Peyer's patch (tissue), 4 donors: ENCODE measurements at regions not wholly inside any gene's neighbourhood (a gene's known extent, or its start where the extent isn't known, plus 50 kb on each side); places are given as distances from the start of the nearest gene placed in this dataset.

ENCODE experiments used
- DNase-seq, 3 donors: peaks; one replicate each; pipeline ENCODE4 v3.0.0-alpha.2; 2017 to 2019
- H3K27ac ChIP-seq, 4 donors: fragments of 200-600 bp; sonication (generic); one replicate each; pipeline ENCODE4 v1.5.1; 2016 to 2019
- H3K27me3 ChIP-seq, 2 donors: fragments of 200-600 bp; sonication (generic); one replicate each; pipeline ENCODE4 v1.5.1; 2019
- H3K36me3 ChIP-seq, 3 donors: fragments of 200-600 bp; sonication (generic); one replicate each; pipeline ENCODE4 v1.5.1; 2016 to 2019
- H3K4me1 ChIP-seq, 4 donors: fragments of 200-600 bp; sonication (generic); one replicate each; pipeline ENCODE4 v1.5.1; 2016 to 2019
- H3K4me3 ChIP-seq, 4 donors: fragments of 200-600 bp; sonication (generic); 1 replicate in 3 of 4; 2 replicates in 1 of 4; pipeline ENCODE4 v1.5.1; 2016 to 2019; ENCODE audit warnings: mild to moderate bottlenecking in 1 of 4
- H3K9me3 ChIP-seq, 4 donors: fragments of 200-600 bp; sonication (generic); one replicate each; pipeline ENCODE4 v1.5.1; 2016 to 2019; ENCODE audit warnings: mild to moderate bottlenecking in 1 of 4
- CTCF ChIP-seq, 6 experiments: fragments of 450-650 bp in 4 of 6; fragments of 200-600 bp in 2 of 6; sonication (generic) in 1 of 6; IDR thresholded peaks; one replicate each; pipeline ENCODE4 v1.5.1; 2017 to 2019; ENCODE audit warnings: antibody characterized with exemption in 6 of 6, mild to moderate bottlenecking in 3 of 6, moderate library complexity in 1 of 6
- POLR2A ChIP-seq, 2 donors: fragments of 450-650 bp; IDR thresholded peaks; one replicate each; pipeline ENCODE4 v1.5.1; 2017; ENCODE audit warnings: antibody characterized with exemption in 2 of 2, mild to moderate bottlenecking in 2 of 2, moderate library complexity in 2 of 2

GRCh38 chr6:54991761-54992330 lies 145.3 kb downstream of the FAM83B start:
- DNase-seq: no peak
- no peaks in the 10 kb centered on the region for H3K36me3 ChIP-seq
- H3K27ac ChIP-seq: no peak overlapping the region
- no peak for TF ChIP-seq CTCF (IDR thresholded peaks at IDR 0.05)
- peaks cover 0 to 5% (median 0%) of the 10 kb centered on the region in 4 donors for H3K4me1 ChIP-seq
- H3K4me3 ChIP-seq: no peak overlapping the region
- no peaks in the 10 kb centered on the region for H3K9me3 ChIP-seq
- H3K27me3 ChIP-seq: no peaks in the 10 kb centered on the region

- no peaks in the 10 kb centered on the region for H3K36me3 ChIP-seq
- TF ChIP-seq CTCF (IDR thresholded peaks at IDR 0.05) (peak in 3 of 6 experiments; percentile 37 to 54 (median 39)), POLR2A (IDR thresholded peaks at IDR 0.05) (no peak)
- H3K27ac ChIP-seq: no peak overlapping the region
- no peak overlapping the region for H3K4me3 ChIP-seq
- DNase-seq: no peak
- no peaks in the 10 kb centered on the region for H3K27me3 ChIP-seq
- no peaks in the 10 kb centered on the region for H3K9me3 ChIP-seq
- peaks cover 0 to 5% (median 0%) of the 10 kb centered on the region in 4 donors for H3K4me1 ChIP-seq
Observed at GRCh38 chr6:54992789-54993188, 146.2 kb downstream of the FAM83B start.

DNA sequence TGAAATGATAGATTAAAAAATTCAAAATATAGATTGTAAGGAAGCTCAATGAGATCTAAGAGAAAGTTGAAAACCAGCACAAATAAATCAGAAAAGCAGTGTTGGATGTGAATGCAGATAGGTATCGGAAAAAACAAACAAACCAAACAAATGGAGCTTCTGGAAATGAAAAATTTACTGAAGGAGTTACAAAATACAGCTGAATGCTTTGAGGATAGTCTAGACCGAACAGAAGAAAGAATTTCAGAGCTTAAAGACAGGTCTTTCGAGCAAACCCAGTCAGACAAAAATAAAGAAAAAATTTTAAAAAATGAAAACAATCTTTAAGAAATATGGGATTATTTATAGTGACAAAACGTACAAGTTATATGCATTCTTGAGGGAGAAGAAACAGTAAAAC lies 146.7 kb downstream of the FAM83B start:
- Histone ChIP-seq H3K4me1 (peaks cover 0 to 2% (median 0%) of the 10 kb centered on the region in 4 donors), H3K27me3 (no peaks in the 10 kb centered on the region), H3K9me3 (no peaks in the 10 kb centered on the region), H3K27ac (no peak overlapping the region), H3K36me3 (no peaks in the 10 kb centered on the region), H3K4me3 (no peak overlapping the region)
- no peak for DNase-seq
- no peak for TF ChIP-seq POLR2A (IDR thresholded peaks at IDR 0.05)
- TF ChIP-seq CTCF (IDR thresholded peaks at IDR 0.05): no peak

GRCh38 chr6:54993948-54994347 lies 147.4 kb downstream of the FAM83B start:
- no peak overlapping the region for H3K27ac ChIP-seq
- no peak for DNase-seq
- TF ChIP-seq POLR2A (IDR thresholded peaks at IDR 0.05) (no peak), CTCF (IDR thresholded peaks at IDR 0.05) (no peak)

DNA sequence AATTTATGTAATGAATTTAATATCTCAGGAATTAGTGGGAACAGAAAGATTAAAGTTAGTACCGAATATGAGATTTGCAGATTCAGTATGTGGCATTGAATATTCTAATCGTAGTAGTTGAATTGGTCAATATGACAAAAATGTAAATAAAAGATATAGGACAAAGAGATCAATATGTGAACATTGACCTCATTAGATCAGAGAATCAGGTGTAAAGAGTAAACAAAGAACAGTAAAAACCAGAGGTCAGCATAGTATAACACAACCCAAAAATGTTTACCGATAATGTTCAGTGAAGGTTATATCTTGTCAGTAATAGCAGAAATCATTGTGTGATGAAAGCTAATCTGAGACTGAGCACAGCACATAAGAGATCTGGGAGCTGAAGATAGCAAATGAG lies 152.0 kb downstream of the FAM83B start:
- H3K4me1 ChIP-seq: no peaks in the 10 kb centered on the region

More at GRCh38 chr6:54993948-54994347, 147.4 kb downstream of the FAM83B start:
- no peaks in the 10 kb centered on the region for H3K9me3 ChIP-seq
- no peak overlapping the region for H3K4me3 ChIP-seq
- no peaks in the 10 kb centered on the region for H3K27me3 ChIP-seq
- no peaks in the 10 kb centered on the region for H3K4me1 ChIP-seq
- no peaks in the 10 kb centered on the region for H3K36me3 ChIP-seq

More for the DNA sequence above, 152.0 kb downstream of the FAM83B start:
- H3K27me3 ChIP-seq: no peaks in the 10 kb centered on the region
- H3K36me3 ChIP-seq: no peaks in the 10 kb centered on the region
- no peak for DNase-seq
- H3K9me3 ChIP-seq: no peaks in the 10 kb centered on the region
- no peak overlapping the region for H3K4me3 ChIP-seq
- TF ChIP-seq POLR2A (IDR thresholded peaks at IDR 0.05): no peak
- no peak for TF ChIP-seq CTCF (IDR thresholded peaks at IDR 0.05)
- no peak overlapping the region for H3K27ac ChIP-seq
